Stomach (tissue), 4 donors: ENCODE measurements at regions not wholly inside any gene's neighbourhood (a gene's known extent, or its start where the extent isn't known, plus 50 kb on each side); places are given as distances from the start of the nearest gene placed in this dataset.

ENCODE experiments used
- CTCF ChIP-seq, 7 experiments: fragments of 450-650 bp in 4 of 7; fragments of 200-600 bp in 3 of 7; sonication (generic) in 3 of 7; IDR thresholded peaks; one replicate each; pipeline ENCODE4 v1.5.1; 2016 to 2019; ENCODE audit warnings: antibody characterized with exemption in 7 of 7, control low read depth in 2 of 7, mild to moderate bottlenecking in 1 of 7
- POLR2A ChIP-seq, 4 donors: fragments of 450-650 bp; IDR thresholded peaks; one replicate each; pipeline ENCODE4 v1.6.1; 2016; ENCODE audit warnings: antibody characterized with exemption in 4 of 4, control low read depth in 2 of 4, mild to moderate bottlenecking in 1 of 4, moderate library complexity in 1 of 4
- POLR2AphosphoS5 ChIP-seq, 3 donors: sonication (generic); formaldehyde crosslinking; IDR thresholded peaks; one replicate each; pipeline ENCODE4 v1.6.1; 2016; ENCODE audit warnings: antibody characterized with exemption in 3 of 3

DNA sequence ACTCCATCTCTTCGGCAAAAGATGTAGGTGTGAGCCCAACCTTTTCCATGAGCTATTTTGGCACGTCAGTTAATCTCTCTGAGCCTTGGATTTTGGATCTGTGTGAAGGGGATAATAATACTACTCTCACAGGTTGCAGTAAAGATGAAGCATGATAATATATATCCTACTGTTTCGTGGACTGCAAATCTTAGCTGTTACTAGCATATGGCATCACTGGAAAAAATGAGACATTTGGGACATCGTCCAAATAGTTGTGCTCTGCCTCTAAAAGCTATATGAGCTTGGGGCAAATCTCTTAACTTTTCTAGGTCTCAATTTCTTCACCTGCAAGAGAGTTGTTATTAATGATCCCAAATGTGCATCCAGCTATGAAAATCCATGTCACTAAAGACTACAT, 147.4 kb upstream of the ZRANB2 start:
- TF ChIP-seq CTCF (IDR thresholded peaks at IDR 0.05) (no peak), POLR2A (IDR thresholded peaks at IDR 0.05) (no peak), POLR2AphosphoS5 (IDR thresholded peaks at IDR 0.05) (no peak)
